GM21390 (cell line): ENCODE measurements at regions not wholly inside any gene's neighbourhood (a gene's known extent, or its start where the extent isn't known, plus 50 kb on each side); places are given as distances from the start of the nearest gene placed in this dataset.
"Not testable (repeated sequence)": the region's sequence is repeated elsewhere in the genome, so short reads cannot be mapped to it uniquely, and the experiment has no call there.

Experiments
- ATAC-seq: cut with Tn5 transposase; IDR thresholded peaks from one replicate; pipeline ENCODE4 v1.9.1; 2021; ENCODE audit not compliant: unreplicated experiment

- no peak for ATAC-seq
Measured at GRCh38 chr4:189129044-189129694, 811.5 kb upstream of the FRG1 start.

GRCh38 chr4:189131118-189131517 is 809.6 kb upstream of the FRG1 start:
- ATAC-seq = no peak

DNA sequence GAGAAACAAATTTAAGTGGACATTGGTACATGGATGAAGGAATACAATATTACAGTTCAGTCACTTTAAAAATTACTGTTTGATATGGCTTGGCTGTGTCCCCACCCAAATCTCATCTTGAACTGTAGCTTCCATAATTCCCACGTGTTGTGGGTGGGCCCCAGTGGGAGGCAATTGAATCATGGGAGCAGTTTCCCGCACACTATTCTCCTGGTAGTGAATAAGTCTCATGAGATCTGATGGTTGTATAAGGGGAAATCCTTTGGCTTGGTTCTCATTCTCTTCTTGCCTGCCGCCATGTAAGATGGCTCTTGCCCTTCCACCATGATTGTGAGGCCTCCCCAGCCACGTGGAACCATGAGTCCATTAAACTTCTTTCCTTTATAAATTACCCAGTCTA is 804.2 kb upstream of the FRG1 start:
- ATAC-seq = no peak

DNA sequence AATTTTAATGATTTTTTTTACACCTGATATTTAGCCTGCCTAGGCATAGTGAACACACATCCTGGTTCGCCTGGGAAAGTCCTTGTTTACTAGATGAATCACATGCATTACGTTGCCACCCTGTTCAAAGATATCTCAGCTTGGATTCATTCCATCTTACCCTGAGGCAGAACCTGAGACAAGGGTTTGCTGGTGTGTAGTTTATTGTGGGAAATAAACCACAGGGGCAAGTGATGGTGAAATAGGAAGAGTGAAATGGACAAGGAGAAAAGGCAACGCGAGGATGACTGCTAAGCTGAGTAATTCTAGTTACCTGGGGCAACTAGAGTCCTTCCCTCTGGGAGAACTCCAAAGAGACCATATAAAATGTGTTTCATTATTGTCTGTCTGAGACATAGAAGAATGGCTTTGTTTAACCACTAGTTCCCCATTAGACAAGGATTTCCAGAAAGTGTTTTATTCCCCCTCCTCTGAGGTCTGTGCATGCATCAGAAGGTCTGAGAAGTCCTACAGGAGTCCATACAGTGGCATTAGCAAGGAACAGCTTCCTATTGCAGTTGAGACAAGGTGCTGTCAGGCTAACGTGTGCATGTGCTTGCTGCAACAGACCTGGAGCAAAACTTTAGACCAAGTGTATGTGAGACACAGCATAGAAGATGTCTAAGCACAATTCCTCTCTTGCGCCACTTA is 797.3 kb upstream of the FRG1 start:
- no peak for ATAC-seq

GRCh38 chr4:189147005-189147929 is 793.4 kb upstream of the FRG1 start:
- no peak for ATAC-seq

DNA sequence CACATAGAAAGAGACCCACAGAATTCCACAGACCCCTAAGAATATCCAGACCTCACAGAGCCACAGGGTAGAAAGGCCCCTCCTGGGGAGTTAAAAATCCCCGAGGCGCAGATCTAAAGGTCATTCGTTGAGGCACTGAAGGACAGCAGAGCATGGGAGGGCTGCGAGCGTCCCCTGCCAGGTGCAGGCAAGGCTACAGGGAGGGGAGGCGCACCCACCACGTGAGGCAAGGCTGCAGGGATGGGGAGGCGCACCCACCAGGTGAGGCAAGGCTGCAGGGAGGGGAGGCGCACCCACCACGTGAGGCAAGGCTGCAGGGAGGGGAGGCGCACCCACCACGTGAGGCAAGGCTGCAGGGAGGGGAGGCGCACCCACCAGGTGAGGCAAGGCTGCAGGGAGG is 785.6 kb upstream of the FRG1 start:
- ATAC-seq = not testable (repeated sequence)

GRCh38 chr4:189162073-189162789 is 778.4 kb upstream of the FRG1 start:
- ATAC-seq = no peak

DNA sequence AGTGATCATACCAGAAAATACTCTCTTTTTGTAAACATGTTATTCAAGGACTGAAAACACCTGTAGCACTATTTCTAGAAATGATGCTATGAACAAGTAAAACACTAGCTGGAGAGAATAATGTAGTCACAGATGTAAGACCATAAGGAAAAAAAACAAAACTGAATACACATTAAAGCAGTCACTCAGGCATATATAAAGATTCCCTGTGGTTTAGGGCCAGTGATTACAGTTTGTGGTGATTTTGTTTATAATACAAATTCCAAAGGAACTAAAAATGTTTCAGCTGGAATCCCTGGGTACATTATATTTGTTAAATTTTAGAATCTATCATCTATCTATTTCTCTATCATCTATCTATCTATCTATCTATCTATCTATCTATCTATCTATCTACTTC is 777.8 kb upstream of the FRG1 start:
- no peak for ATAC-seq

DNA sequence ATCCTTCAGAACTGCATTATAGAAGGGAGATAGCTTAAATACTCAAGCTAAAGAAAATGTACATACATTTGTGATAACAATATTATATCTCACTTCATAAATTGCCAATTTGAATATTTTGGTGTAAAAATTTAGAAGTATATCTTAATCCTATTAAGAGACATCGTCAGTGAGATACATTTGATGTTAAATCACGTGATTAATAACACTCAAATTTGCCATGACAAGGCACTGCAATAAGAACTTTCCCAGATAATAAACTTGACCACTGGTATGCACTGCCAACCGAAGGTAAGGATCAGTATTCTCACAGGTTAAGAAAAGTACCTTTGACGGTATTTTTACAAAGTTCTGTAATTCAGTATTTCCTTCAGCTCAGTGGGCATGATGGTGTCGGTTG is 764.7 kb upstream of the FRG1 start:
- no peak for ATAC-seq

GRCh38 chr4:189177130-189177529 is 763.5 kb upstream of the FRG1 start:
- ATAC-seq = no peak

DNA sequence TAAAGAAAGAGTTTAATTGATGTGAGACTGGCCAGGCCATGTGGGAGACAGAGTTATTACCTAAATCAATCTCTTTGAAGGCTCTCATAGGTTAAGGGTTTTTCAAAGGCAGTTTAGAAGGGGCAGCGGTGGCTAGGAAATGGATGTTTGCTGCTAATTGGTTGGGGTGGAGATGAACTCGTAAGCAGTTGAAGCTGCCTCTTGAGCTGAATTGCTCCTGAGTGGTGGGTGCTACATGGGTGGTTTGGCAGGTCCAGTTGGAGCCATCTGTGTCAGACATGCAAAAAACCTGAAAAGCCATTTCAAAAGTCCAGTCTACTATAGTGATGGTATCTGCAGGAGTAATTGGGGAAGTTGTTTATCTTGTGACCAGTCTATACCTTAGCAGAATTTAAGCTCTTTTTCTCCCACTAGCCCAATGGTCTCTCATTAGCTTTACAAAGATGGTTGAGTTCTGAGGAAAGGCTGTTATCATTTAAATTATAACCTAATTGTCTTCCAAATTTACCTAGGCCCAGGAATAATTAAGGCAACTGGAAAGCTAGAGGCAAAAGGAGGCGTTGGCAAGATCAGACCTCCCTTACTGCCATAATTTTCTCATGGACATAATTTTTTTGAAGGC is 762.4 kb upstream of the FRG1 start:
- ATAC-seq = no peak

DNA sequence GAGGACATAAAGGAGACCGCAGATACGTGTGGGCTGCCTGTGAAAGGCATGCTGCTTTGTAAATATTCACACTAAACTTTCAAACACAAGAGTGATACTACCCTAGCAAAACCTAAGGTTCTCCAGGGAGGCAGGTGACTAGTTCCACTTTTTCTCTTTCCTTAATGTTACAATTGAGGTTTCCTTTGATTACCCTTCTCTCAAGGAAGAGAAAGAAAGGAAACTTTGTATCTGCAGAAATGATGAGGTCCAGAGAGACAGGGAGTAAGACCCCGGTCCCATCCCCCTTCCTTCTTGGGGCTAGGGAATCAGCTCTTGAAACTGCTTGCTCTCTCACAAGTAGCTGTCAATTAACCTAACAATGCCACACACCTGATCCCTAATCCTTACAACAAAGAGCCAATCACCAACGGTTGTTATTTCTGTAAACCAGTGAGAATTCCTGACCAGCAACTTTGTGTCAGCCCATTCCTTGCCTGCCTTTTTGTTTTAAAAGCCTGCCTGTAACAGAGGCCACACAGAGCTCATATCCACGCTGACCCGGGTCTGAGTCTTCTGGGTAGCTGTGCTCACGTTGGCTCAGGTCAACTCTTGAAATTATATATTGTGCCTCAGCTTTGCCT is 754.8 kb upstream of the FRG1 start:
- no peak for ATAC-seq

- no peak for ATAC-seq
Measured at GRCh38 chr4:189187531-189188052, 753.1 kb upstream of the FRG1 start.

GRCh38 chr4:189198624-189199023 is 742.0 kb upstream of the FRG1 start:
- ATAC-seq = no peak

DNA sequence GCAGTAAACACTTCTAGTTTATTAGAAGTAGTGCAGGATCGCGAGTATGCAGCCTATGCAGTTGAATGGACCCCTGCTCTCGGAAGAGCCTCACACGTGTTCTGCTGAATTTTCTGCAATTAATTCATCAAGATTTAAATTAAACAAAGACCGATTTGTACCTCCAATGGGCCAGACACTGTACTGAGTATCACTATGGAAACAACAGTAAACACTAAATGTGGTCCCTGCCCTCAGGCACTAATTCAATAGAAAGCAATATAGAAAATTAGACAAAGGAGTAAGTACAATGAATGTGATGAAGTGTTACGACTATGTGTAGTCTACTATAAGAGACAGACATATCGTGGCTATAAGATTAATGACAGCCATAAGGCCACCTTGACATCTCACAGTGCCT is 740.3 kb upstream of the FRG1 start:
- ATAC-seq = no peak

DNA sequence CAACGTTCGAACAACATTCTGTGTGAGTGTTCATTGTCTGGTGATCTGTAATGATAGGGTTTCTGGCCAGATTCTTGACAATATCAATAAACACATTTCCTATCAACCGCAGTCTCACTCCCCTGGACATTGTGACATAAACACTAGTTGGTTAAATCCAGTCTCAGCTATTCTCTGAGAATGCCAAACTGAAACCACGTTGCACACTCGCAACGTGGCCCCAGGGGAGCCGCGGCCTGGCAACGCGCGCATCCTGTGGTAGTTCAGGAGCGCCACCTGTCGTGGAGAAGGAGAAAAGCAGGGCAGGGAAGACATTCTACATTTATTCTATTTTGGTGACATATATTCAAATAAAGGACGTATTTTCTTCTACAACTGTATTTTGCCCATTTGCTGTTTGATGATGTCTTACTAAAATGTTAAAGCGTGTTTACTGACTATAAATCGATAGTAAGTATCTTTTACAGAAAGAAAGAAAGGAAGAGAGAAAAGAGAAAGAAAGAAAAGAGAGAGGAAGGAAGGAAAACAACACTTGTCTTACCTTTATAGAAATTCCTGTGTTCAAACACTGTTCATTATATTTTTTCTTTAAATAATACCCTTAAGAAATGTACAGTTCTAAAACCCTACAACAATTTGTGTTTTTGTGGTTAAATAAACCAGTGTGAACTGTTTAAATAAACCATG is 738.3 kb upstream of the FRG1 start:
- no peak for ATAC-seq

DNA sequence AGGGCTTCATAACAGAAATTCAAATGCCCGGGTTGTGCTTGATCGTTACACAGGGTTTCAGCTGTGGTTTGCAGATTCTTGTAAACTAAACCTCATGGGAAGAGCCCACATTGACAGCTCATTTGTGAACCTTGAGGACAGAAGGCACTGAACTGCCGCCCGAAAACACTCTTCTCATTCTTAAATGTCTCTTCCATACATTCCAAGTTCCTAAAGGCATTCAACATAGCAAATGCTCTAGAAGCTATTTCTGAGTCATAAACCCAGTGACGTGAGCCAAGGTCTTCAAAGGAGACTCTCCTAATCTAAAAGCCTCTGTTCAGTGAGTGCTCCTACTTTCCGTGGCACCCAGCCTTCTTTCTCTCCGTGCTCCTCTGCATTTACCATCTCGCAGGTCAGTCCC is 737.8 kb upstream of the FRG1 start:
- ATAC-seq = no peak

DNA sequence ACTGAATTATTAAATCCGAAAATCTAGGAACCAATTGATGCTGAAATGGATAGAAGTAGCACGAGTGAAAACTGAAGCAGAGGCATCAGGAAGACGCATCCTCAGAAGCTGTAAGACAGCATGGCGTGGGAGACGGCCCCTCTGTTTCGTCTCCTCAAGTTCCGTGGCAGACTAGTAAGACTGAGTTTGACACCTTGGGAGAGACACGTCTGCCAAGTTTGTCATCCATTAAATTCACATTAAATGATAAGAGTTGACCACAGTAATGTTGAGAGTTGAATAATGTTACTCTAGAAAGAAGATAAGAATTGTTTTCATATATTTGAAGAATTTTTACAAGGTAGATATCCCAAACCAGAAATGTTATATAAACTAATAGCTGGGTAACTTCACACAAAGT is 736.1 kb upstream of the FRG1 start:
- ATAC-seq = no peak

DNA sequence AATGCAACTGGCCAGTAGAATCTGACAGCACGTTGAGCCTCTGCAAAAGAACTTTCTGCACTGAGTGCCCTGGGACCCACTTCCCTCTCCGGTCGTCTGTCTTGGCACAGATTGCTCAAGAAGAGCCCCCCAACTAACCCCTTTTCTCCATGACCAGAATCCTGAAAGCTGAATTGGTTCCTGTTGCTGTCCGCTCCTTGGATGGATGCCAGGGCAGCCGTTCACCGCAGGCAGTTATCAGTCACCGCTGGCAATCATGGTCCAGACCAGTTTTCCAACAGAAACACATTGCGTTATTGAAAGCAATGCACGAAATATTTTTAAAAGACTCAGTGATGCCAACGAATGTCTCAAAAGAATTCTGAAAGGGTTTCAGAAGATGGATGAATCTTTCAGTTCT is 733.7 kb upstream of the FRG1 start:
- no peak for ATAC-seq

DNA sequence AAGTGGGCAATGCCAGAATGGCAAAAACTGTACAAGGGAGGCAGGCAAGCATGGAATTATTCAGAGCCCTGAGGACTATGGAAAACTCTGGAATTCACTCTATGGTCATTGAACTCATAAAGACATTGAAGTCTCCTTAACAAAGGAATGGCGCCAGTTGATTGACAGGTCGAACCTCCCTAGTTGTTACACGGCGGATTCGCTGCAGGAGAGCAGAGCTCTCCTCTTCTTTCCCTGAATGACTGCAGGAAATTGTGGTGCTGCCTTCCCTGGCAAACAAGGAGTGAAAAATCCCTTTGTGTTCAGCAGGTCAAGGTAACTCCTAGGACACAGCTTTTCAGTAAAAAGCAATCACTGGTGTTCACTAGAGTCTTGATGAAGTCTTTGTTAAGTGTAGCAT is 732.8 kb upstream of the FRG1 start:
- ATAC-seq = no peak
